B cell (primary cell): ENCODE measurements at regions not wholly inside any gene's neighbourhood (a gene's known extent, or its start where the extent isn't known, plus 50 kb on each side); places are given as distances from the start of the nearest gene placed in this dataset.

Experiments used
- ATAC-seq: fragments of 200-7000 bp; cut with Tn5 transposase; one replicate; pipeline ENCODE4 v1.10.0; 2021; ENCODE audit warnings: low read depth, mild to moderate bottlenecking, moderate number of reproducible peaks, moderate library complexity
- CTCF ChIA-PET: fragments of 350-600 bp; sonication (Branson Sonifier 250); formaldehyde crosslinking; loops from one replicate; lab custom pipeline; 2021; ENCODE audit warnings: antibody characterized with exemption, inconsistent platforms; lab: Charles Lee
- POLR2A ChIA-PET: fragments of 350-600 bp; sonication (Branson Sonifier 250); formaldehyde crosslinking; loops from one replicate; lab custom pipeline; 2021; ENCODE audit warnings: antibody characterized with exemption; lab: Charles Lee
- DNase-seq: peaks from one replicate; pipeline ENCODE4 v3.0.0; 2013
- H2AFZ ChIP-seq: 2 replicates; pipeline ENCODE4 v1.6.1; 2012; ENCODE audit warnings: mild to moderate bottlenecking, low read depth, low read length; ENCODE audit not compliant: insufficient read depth, poor library complexity, severe bottlenecking
- H3K27ac ChIP-seq, 2 donors: 1 replicate in 1 of 2; 2 replicates in 1 of 2; pipeline ENCODE4 v1.5.1; 2012 to 2013; ENCODE audit warnings: low read length in 2 of 2, mild to moderate bottlenecking in 2 of 2, moderate library complexity in 1 of 2
- H3K27me3 ChIP-seq, 4 experiments: fragments of 200-600 bp in 1 of 4; sonication (generic) in 1 of 4; replicated peaks in 1 of 4; 1 replicate in 2 of 4; 2 replicates in 2 of 4; pipeline versions ENCODE4 v1.6.1 to v1.7.0; 2013 to 2016; ENCODE audit warnings: low read length in 3 of 4, mild to moderate bottlenecking in 2 of 4, mixed read lengths in 1 of 4, moderate library complexity in 1 of 4; ENCODE audit not compliant: insufficient read depth in 4 of 4, control insufficient read depth in 3 of 4; ENCODE audit errors: control extremely low read depth in 1 of 4
- H3K36me3 ChIP-seq, 2 experiments: replicated peaks in 1 of 2; 1 replicate in 1 of 2; 2 replicates in 1 of 2; pipeline versions ENCODE4 v1.6.1 to v1.7.1; 2013; ENCODE audit warnings: low read length in 1 of 2; ENCODE audit not compliant: insufficient read depth in 2 of 2, control insufficient read depth in 1 of 2; ENCODE audit errors: control extremely low read depth in 1 of 2, extremely low read depth in 1 of 2
- H3K4me1 ChIP-seq, 2 donors: fragments of 200-600 bp in 1 of 2; sonication (generic) in 1 of 2; 1 replicate in 1 of 2; 2 replicates in 1 of 2; pipeline versions ENCODE4 v1.5.1 to v1.6.1; 2013 to 2017; ENCODE audit warnings: low read length in 2 of 2; ENCODE audit not compliant: control insufficient read depth in 2 of 2, insufficient read depth in 2 of 2
- H3K4me2 ChIP-seq: replicated peaks from 2 replicates; pipeline ENCODE3; 2012; ENCODE audit warnings: mild to moderate bottlenecking, low read depth, low read length; ENCODE audit not compliant: poor library complexity, severe bottlenecking
- H3K4me3 ChIP-seq, 5 experiments: fragments of 200-600 bp in 1 of 5; sonication (generic) in 1 of 5; 1 replicate in 3 of 5; 2 replicates in 2 of 5; pipeline versions ENCODE4 v1.5.1 to v1.7.0; 2011 to 2016; ENCODE audit warnings: low read length in 4 of 5, mild to moderate bottlenecking in 4 of 5, low read depth in 2 of 5, control low read depth in 1 of 5, moderate library complexity in 1 of 5; ENCODE audit not compliant: insufficient read depth in 1 of 5; ENCODE audit errors: control extremely low read depth in 1 of 5, extremely low read depth in 1 of 5
- H3K79me2 ChIP-seq: fragments of 200-600 bp; sonication (generic); one replicate; pipeline ENCODE4 v1.6.0; 2016; ENCODE audit warnings: low read length; ENCODE audit not compliant: control insufficient read depth, insufficient read depth
- H3K9ac ChIP-seq: fragments of 200-600 bp; sonication (generic); 2 replicates; pipeline ENCODE4 v1.6.1; 2017; ENCODE audit warnings: mild to moderate bottlenecking, low read length, moderate library complexity
- H3K9me3 ChIP-seq, 3 donors: one replicate each; pipeline versions ENCODE4 v1.6.1 to v1.7.1; 2013; ENCODE audit warnings: low read length in 2 of 3; ENCODE audit not compliant: control insufficient read depth in 2 of 3, insufficient read depth in 1 of 3; ENCODE audit errors: control extremely low read depth in 1 of 3
- H4K20me1 ChIP-seq: 2 replicates; pipeline ENCODE4 v1.6.0; 2012; ENCODE audit warnings: mild to moderate bottlenecking, low read length; ENCODE audit not compliant: insufficient read depth, control insufficient read depth, poor library complexity, severe bottlenecking
- H3K27ac Mint-ChIP-seq: one replicate; pipeline ENCODE4 v1.8.0; 2021; ENCODE audit warnings: mixed read lengths
- H3K27me3 Mint-ChIP-seq: one replicate; pipeline ENCODE4 v1.8.0; 2021; ENCODE audit warnings: mixed read lengths
- H3K4me1 Mint-ChIP-seq: one replicate; pipeline ENCODE4 v1.8.0; 2021; ENCODE audit warnings: mixed read lengths
- H3K4me3 Mint-ChIP-seq: one replicate; pipeline ENCODE4 v1.8.0; 2021; ENCODE audit warnings: mixed read lengths
- H3K9me3 Mint-ChIP-seq: one replicate; pipeline ENCODE4 v1.8.0; 2022; ENCODE audit warnings: mixed read lengths; ENCODE audit not compliant: insufficient read depth
- CTCF ChIP-seq: fragments of 200-600 bp; IDR thresholded peaks from one replicate; pipeline ENCODE4 v1.8.0; 2022; ENCODE audit warnings: antibody characterized with exemption, mild to moderate bottlenecking
- EZH2 ChIP-seq: IDR thresholded peaks from 2 replicates; pipeline ENCODE4 v1.6.1; 2012; ENCODE audit warnings: borderline replicate concordance, low read depth, mild to moderate bottlenecking, moderate library complexity, low read length; ENCODE audit not compliant: insufficient read depth, poor library complexity, severe bottlenecking
- WGBS: methylation state at CpG from one replicate; pipeline ENCODE4 v1.1.5; 2013; ENCODE audit warnings: missing lambda C conversion rate; ENCODE audit not compliant: insufficient coverage; 5-methylcytosine and 5-hydroxymethylcytosine counted together
- intact Hi-C: fragments of 100-400 bp; cut with micrococcal nuclease; formaldehyde crosslinking; loops from one replicate; pipeline ENCODE4 v1.10.0; 2022

GRCh38 chr15:95043933-95044313 lies 812.6 kb downstream of the MCTP2 start:
- POLR2A ChIA-PET = no interaction called here

GRCh38 chr15:95044745-95045417 lies 813.5 kb downstream of the MCTP2 start:
- Histone ChIP-seq H4K20me1 (no peaks in the 10 kb centered on the region), H3K4me3 (no peak overlapping the region), H3K9me3 (peaks cover 0 to 9% (median 8%) of the 10 kb centered on the region in 3 donors), H3K27me3 (no peaks in the 10 kb centered on the region), H2AFZ (no peak overlapping the region), H3K9ac (no peak overlapping the region), H3K27ac (no peak overlapping the region), H3K4me2 (no peak overlapping the region), H3K4me1 (no peaks in the 10 kb centered on the region), H3K79me2 (no peaks in the 10 kb centered on the region), H3K36me3 (no peaks in the 10 kb centered on the region)
- ATAC-seq = no peak
- peaks cover 6% of the 10 kb centered on the region for H3K9me3 Mint-ChIP-seq
- H3K27me3 Mint-ChIP-seq = no peaks in the 10 kb centered on the region
- H3K4me3 Mint-ChIP-seq = no peak overlapping the region
- TF ChIP-seq EZH2 = no peak
- no peak for TF ChIP-seq CTCF
- no peaks in the 10 kb centered on the region for H3K4me1 Mint-ChIP-seq
- POLR2A ChIA-PET = no interaction called here
- no peak overlapping the region for H3K27ac Mint-ChIP-seq
- CTCF ChIA-PET = no interaction called here
- 86% methylated on average over 2 of the region's 8 CpGs for WGBS
- no peak for DNase-seq
- intact Hi-C loops = no loop called here

More at GRCh38 chr15:95043933-95044313, 812.6 kb downstream of the MCTP2 start:
- no peak for DNase-seq
- Histone ChIP-seq H3K27me3 (no peaks in the 10 kb centered on the region), H3K4me2 (no peak overlapping the region), H3K79me2 (no peaks in the 10 kb centered on the region), H3K4me3 (no peak overlapping the region), H4K20me1 (no peaks in the 10 kb centered on the region), H3K27ac (no peak overlapping the region), H3K36me3 (no peaks in the 10 kb centered on the region), H2AFZ (no peak overlapping the region), H3K9ac (no peak overlapping the region), H3K4me1 (no peaks in the 10 kb centered on the region), H3K9me3 (peaks cover 0 to 9% (median 8%) of the 10 kb centered on the region in 3 donors)
- intact Hi-C loops = no loop called here
- no peak for ATAC-seq
- Mint-ChIP-seq H3K4me1 (no peaks in the 10 kb centered on the region), H3K27ac (no peak overlapping the region), H3K27me3 (no peaks in the 10 kb centered on the region), H3K9me3 (peaks cover 5% of the 10 kb centered on the region), H3K4me3 (no peak overlapping the region)
- CTCF ChIA-PET = no interaction called here
- no peak for TF ChIP-seq EZH2
- no peak for TF ChIP-seq CTCF
- WGBS = no CpG with 5 or more reads among the region's 1 CpG
